ENCODE measurements at regions not wholly inside any gene's neighbourhood (a gene's known extent, or its start where the extent isn't known, plus 50 kb on each side); places are given as distances from the start of the nearest gene placed in this dataset.
"Not testable (repeated sequence)": the region's sequence is repeated elsewhere in the genome, so short reads cannot be mapped to it uniquely, and the experiment has no call there.

DNA sequence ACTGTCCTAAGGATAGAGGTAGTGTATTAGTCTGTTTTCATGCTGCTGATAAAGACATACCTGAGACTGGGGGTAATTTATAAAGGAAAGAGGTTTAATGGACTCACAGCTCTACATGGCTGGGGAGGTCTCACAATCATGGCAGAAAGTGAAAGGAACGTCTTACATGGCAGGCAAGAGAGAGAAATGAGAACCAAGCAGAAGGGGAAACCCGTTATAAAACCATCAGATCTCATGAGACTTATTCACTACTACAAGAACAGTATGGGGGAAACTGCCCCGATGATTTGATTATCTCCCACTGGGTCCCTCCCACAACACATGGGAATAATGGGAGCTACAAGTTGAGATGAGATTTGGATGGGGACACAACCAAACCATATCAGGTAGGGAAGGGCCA lies 267.4 kb downstream of the EFCAB11 start:
- TF ChIP-seq CTCF (IDR thresholded peaks at IDR 0.05; ENCODE audit: poor library complexity, severe bottlenecking); EZH2 (IDR thresholded peaks at IDR 0.05; ENCODE audit: borderline replicate concordance, insufficient read depth, low read length, poor library complexity, severe bottlenecking): not testable (repeated sequence)
- TF ChIP-seq, protein P1, sequence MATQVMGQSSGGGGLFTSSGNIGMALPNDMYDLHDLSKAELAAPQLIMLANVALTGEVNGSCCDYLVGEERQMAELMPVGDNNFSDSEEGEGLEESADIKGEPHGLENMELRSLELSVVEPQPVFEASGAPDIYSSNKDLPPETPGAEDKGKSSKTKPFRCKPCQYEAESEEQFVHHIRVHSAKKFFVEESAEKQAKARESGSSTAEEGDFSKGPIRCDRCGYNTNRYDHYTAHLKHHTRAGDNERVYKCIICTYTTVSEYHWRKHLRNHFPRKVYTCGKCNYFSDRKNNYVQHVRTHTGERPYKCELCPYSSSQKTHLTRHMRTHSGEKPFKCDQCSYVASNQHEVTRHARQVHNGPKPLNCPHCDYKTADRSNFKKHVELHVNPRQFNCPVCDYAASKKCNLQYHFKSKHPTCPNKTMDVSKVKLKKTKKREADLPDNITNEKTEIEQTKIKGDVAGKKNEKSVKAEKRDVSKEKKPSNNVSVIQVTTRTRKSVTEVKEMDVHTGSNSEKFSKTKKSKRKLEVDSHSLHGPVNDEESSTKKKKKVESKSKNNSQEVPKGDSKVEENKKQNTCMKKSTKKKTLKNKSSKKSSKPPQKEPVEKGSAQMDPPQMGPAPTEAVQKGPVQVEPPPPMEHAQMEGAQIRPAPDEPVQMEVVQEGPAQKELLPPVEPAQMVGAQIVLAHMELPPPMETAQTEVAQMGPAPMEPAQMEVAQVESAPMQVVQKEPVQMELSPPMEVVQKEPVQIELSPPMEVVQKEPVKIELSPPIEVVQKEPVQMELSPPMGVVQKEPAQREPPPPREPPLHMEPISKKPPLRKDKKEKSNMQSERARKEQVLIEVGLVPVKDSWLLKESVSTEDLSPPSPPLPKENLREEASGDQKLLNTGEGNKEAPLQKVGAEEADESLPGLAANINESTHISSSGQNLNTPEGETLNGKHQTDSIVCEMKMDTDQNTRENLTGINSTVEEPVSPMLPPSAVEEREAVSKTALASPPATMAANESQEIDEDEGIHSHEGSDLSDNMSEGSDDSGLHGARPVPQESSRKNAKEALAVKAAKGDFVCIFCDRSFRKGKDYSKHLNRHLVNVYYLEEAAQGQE (IDR thresholded peaks at IDR 0.05; ENCODE audit: borderline replicate concordance): not testable (repeated sequence)

Measured in neural cell (in vitro differentiated cells).